Effector CD8-positive, alpha-beta T cell (primary cell): ENCODE measurements at regions not wholly inside any gene's neighbourhood (a gene's known extent, or its start where the extent isn't known, plus 50 kb on each side); places are given as distances from the start of the nearest gene placed in this dataset.
"Not testable (repeated sequence)": the region's sequence is repeated elsewhere in the genome, so short reads cannot be mapped to it uniquely, and the experiment has no call there.

Source experiments
- DNase-seq: peaks from one replicate; lab custom pipeline; 2025; lab: John Stamatoyannopoulos, UW

- DNase-seq: not testable (repeated sequence)
These were observed 132.6 kb downstream of the FAM72C start for GRCh38 chr1:143839182-143839581.

GRCh38 chr1:143838598-143838929 lies 133.2 kb downstream of the FAM72C start:
- DNase-seq: not testable (repeated sequence)

GRCh38 chr1:143837924-143838597 lies 133.7 kb downstream of the FAM72C start:
- DNase-seq: not testable (repeated sequence)

GRCh38 chr1:143833376-143833775 lies 138.4 kb downstream of the FAM72C start:
- DNase-seq: not testable (repeated sequence)

- DNase-seq: not testable (repeated sequence)
These were observed 139.4 kb downstream of the FAM72C start for GRCh38 chr1:143832379-143832716.

GRCh38 chr1:143831479-143832378 lies 140.1 kb downstream of the FAM72C start:
- not testable (repeated sequence) for DNase-seq

- DNase-seq: not testable (repeated sequence)
These were observed 145.6 kb downstream of the FAM72C start for GRCh38 chr1:143826162-143826561.

GRCh38 chr1:143824266-143824665 lies 147.5 kb downstream of the FAM72C start:
- not testable (repeated sequence) for DNase-seq

GRCh38 chr1:143820058-143820457 lies 151.7 kb downstream of the FAM72C start:
- not testable (repeated sequence) for DNase-seq

- not testable (repeated sequence) for DNase-seq
These were observed 155.4 kb downstream of the FAM72C start for GRCh38 chr1:143816369-143816768.

- not testable (repeated sequence) for DNase-seq
These were observed 166.4 kb downstream of the FAM72C start for GRCh38 chr1:143805374-143805773.

- DNase-seq: not testable (repeated sequence)
These were observed 167.0 kb downstream of the FAM72C start for GRCh38 chr1:143804707-143805356.

- not testable (repeated sequence) for DNase-seq
These were observed 167.8 kb downstream of the FAM72C start for GRCh38 chr1:143803927-143804411.

GRCh38 chr1:143803095-143803494 lies 168.7 kb downstream of the FAM72C start:
- DNase-seq: not testable (repeated sequence)

GRCh38 chr1:143799568-143800187 lies 172.1 kb downstream of the FAM72C start:
- DNase-seq: not testable (repeated sequence)

- not testable (repeated sequence) for DNase-seq
These were observed 175.4 kb downstream of the FAM72C start for GRCh38 chr1:143796369-143796768.

GRCh38 chr1:143792047-143792937 lies 179.5 kb downstream of the FAM72C start:
- not testable (repeated sequence) for DNase-seq

- not testable (repeated sequence) for DNase-seq
These were observed 185.4 kb downstream of the FAM72C start for GRCh38 chr1:143786381-143786780.

GRCh38 chr1:143785883-143786282 lies 185.9 kb downstream of the FAM72C start:
- not testable (repeated sequence) for DNase-seq

GRCh38 chr1:143784239-143784882 lies 187.4 kb downstream of the FAM72C start:
- DNase-seq: not testable (repeated sequence)
